ENCODE measurements at regions not wholly inside any gene's neighbourhood (a gene's known extent, or its start where the extent isn't known, plus 50 kb on each side); places are given as distances from the start of the nearest gene placed in this dataset.

DNA sequence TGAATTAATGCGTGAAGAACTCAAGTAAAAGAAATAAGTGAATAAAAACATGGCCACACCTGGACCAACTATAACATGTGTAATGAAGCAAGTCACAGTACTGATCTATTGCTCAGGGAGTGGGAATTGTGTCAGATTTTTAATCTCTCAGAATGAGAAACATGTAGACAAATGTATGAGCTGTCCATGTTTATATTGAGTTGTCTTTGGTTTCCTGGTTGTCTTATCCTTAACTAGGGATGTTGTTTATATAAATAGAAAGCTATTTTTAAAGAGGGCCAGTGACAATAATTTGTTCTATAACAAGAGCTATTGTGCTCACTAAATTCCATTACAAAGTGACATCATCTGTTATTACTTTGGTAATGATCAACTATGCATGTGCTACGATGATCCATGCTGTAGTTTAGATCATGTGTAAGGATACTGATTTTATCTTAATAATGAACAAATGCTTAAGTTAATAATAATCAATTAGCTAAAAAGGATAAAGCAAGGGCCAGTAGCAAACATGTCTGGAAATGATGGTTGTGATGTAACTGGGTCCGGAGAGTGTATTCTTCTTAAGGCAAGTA is 91.3 kb upstream of the RTL1 start:
- Histone ChIP-seq H3K79me2 (ENCODE audit: insufficient read depth, low read length) (no peaks in the 10 kb centered on the region), H3K4me3 (replicated peaks in 1 of 2; ENCODE audit: low read depth in 1 of 2, low read length in 2 of 2) (no peak overlapping the region), H3K27ac (ENCODE audit: low read depth, low read length) (no peak overlapping the region), H3K4me2 (ENCODE audit: low read length) (peak overlapping the region; percentile 55; the same call in 1 of the 2 replicates), H3K9me2 (ENCODE audit: insufficient read depth) (no peaks in the 10 kb centered on the region; the same call in 1 of the 2 replicates), H3K27me3 (ENCODE audit: insufficient read depth, low read length) (no peaks in the 10 kb centered on the region), H3K4me1 (ENCODE audit: control insufficient read depth in 1 of 2, insufficient read depth in 2 of 2, low read length in 2 of 2) (peaks cover 4 to 29% of the 10 kb centered on the region in 2 experiments), H4K20me1 (ENCODE audit: insufficient read depth) (no peaks in the 10 kb centered on the region), H3K9ac (ENCODE audit: low read length) (no peak overlapping the region), H3K9me3 (ENCODE audit: control insufficient read depth in 1 of 2, insufficient read depth in 1 of 2, low read depth in 1 of 2, low read length in 2 of 2) (no peaks in the 10 kb centered on the region), H3K36me3 (ENCODE audit: control insufficient read depth in 1 of 2, insufficient read depth in 2 of 2, low read length in 2 of 2) (no peaks in the 10 kb centered on the region), H2AFZ (ENCODE audit: low read depth, low read length, poor library complexity, severe bottlenecking) (peak overlapping the region; percentile 62)
- no peak for TF ChIP-seq EZH2phosphoT487 (IDR thresholded peaks at IDR 0.05; ENCODE audit: borderline replicate concordance)
- TF ChIP-seq ELF1 (IDR thresholded peaks at IDR 0.05; ENCODE audit: borderline replicate concordance, low read depth) = no peak
- RAD21 ChIA-PET (ENCODE audit: low non-redundant PET in 1 of 2, low total read pairs in 2 of 2, uncharacterized antibody in 2 of 2, unreplicated experiment in 2 of 2) = interaction anchor here in 1 of 2 experiments (0.7 kb wide), 1 partner anchor 609 kb away, joined by 3 read pairs; no protein-coding TSS in a partner anchor
- intact Hi-C loops (cut with micrococcal nuclease) = loop anchor here (5.0 kb wide), 1 partner anchor 77 kb away; no protein-coding TSS in a partner anchor
- DNase-seq (ENCODE audit: low read depth, low spot score) = no peak
- POLR2A ChIA-PET = no interaction called here
- CTCF ChIA-PET = no interaction called here
- no TSS peak for BruUV-seq (replicated peaks)
- no peak for ATAC-seq

DNA sequence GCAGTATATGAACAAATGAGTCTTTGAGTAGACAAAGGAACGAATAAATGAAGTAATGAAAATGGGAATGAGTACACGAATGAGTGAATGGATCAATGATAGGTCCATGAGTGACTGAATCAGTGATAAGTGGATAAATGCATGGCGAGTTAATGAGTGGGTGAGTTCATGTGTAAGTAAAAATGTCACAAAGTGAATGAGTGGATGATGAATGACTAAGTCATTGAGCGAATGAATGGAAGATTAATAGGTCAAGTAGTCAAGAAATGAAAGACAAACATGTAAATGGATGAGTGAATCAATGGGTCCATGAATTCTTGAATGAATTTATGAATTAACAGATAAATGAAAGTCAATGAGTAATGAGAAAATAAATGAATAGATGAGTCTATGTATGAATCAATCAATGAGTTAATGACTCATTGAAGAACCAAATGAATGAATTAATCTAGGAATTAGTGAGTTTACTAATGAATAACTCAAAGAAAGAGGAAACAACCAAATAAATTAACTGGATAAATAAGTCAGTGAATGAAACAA is 97.3 kb upstream of the RTL1 start:
- CTCF ChIA-PET = no interaction called here
- ATAC-seq = no peak
- Histone ChIP-seq H3K79me2 (ENCODE audit: insufficient read depth, low read length) (no peaks in the 10 kb centered on the region), H3K36me3 (ENCODE audit: control insufficient read depth in 1 of 2, insufficient read depth in 2 of 2, low read length in 2 of 2) (no peaks in the 10 kb centered on the region), H3K4me3 (replicated peaks in 1 of 2; ENCODE audit: low read depth in 1 of 2, low read length in 2 of 2) (no peak overlapping the region), H3K4me1 (ENCODE audit: control insufficient read depth in 1 of 2, insufficient read depth in 2 of 2, low read length in 2 of 2) (peaks cover 0 to 16% of the 10 kb centered on the region in 2 experiments; a peak in 2 of 4 replicates), H3K27me3 (ENCODE audit: insufficient read depth, low read length) (no peaks in the 10 kb centered on the region), H3K27ac (ENCODE audit: low read depth, low read length) (no peak overlapping the region), H4K20me1 (ENCODE audit: insufficient read depth) (no peaks in the 10 kb centered on the region), H3K9ac (ENCODE audit: low read length) (no peak overlapping the region), H3K4me2 (ENCODE audit: low read length) (0 out of 2 replicates have a peak overlapping the region, but pooled peaks have one; percentile 5), H3K9me2 (ENCODE audit: insufficient read depth) (no peaks in the 10 kb centered on the region), H3K9me3 (ENCODE audit: control insufficient read depth in 1 of 2, insufficient read depth in 1 of 2, low read depth in 1 of 2, low read length in 2 of 2) (no peaks in the 10 kb centered on the region), H2AFZ (ENCODE audit: low read depth, low read length, poor library complexity, severe bottlenecking) (no peak overlapping the region)
- DNase-seq (ENCODE audit: low read depth, low spot score) = no peak
- no TSS peak for BruUV-seq (replicated peaks)
- POLR2A ChIA-PET = no interaction called here
- RAD21 ChIA-PET (ENCODE audit: low non-redundant PET in 1 of 2, low total read pairs in 2 of 2, uncharacterized antibody in 2 of 2, unreplicated experiment in 2 of 2) = no interaction called here
- 0 out of 2 replicates have a peak, but pooled peaks have one; percentile 3 for TF ChIP-seq SP1 (IDR thresholded peaks at IDR 0.05; ENCODE audit: low read depth)
- no peak for TF ChIP-seq FOSL1 (IDR thresholded peaks at IDR 0.05; ENCODE audit: low read depth)
- intact Hi-C loops (cut with micrococcal nuclease) = no loop called here
